Astrocyte (in vitro differentiated cells and primary cell): ENCODE measurements at regions not wholly inside any gene's neighbourhood (a gene's known extent, or its start where the extent isn't known, plus 50 kb on each side); places are given as distances from the start of the nearest gene placed in this dataset.
A peak's percentile ranks its signal among the peaks of the same experiment; 100 is the strongest.

Source experiments
- DNase-seq: peaks from one replicate; pipeline ENCODE4 v3.0.0-alpha.2; 2010; ENCODE audit warnings: low read depth
- FAIRE-seq: peaks from 2 replicates; lab custom pipeline; 2011; peaks lifted over from hg19 to GRCh38; lab: Jason Lieb, UNC
- H2AFZ ChIP-seq: 2 replicates; pipeline ENCODE4 v1.6.0; 2012; ENCODE audit warnings: low read depth, low read length, inconsistent platforms
- H3K27ac ChIP-seq: 2 replicates; pipeline ENCODE4 v1.5.1; 2011; ENCODE audit warnings: low read depth, low read length, inconsistent platforms
- H3K27me3 ChIP-seq: 2 replicates; pipeline ENCODE4 v1.6.0; 2011; ENCODE audit warnings: low read length, inconsistent platforms; ENCODE audit not compliant: insufficient read depth
- H3K36me3 ChIP-seq: 2 replicates; pipeline ENCODE4 v1.5.1; 2011; ENCODE audit warnings: low read length, inconsistent platforms; ENCODE audit not compliant: insufficient read depth
- H3K4me1 ChIP-seq: 2 replicates; pipeline ENCODE4 v1.5.1; 2011; ENCODE audit warnings: low read length, inconsistent platforms; ENCODE audit not compliant: insufficient read depth
- H3K4me2 ChIP-seq: 2 replicates; pipeline ENCODE4 v1.6.0; 2012; ENCODE audit warnings: low read length, inconsistent platforms
- H3K4me3 ChIP-seq: 2 replicates; pipeline ENCODE4 v1.5.1; 2011; ENCODE audit warnings: low read depth, mild to moderate bottlenecking, low read length, inconsistent platforms; ENCODE audit not compliant: insufficient read depth
- H3K79me2 ChIP-seq: 2 replicates; pipeline ENCODE4 v1.6.0; 2012; ENCODE audit warnings: mild to moderate bottlenecking, low read length, inconsistent platforms; ENCODE audit not compliant: insufficient read depth
- H3K9ac ChIP-seq: 2 replicates; pipeline ENCODE4 v1.6.0; 2012; ENCODE audit warnings: mild to moderate bottlenecking, low read length, inconsistent platforms
- H3K9me3 ChIP-seq: 2 replicates; pipeline ENCODE4 v1.5.1; 2012; ENCODE audit warnings: low read depth, mild to moderate bottlenecking, low read length, inconsistent platforms; ENCODE audit not compliant: insufficient read depth
- H4K20me1 ChIP-seq: 2 replicates; pipeline ENCODE4 v1.6.0; 2012; ENCODE audit warnings: low read length, inconsistent platforms; ENCODE audit not compliant: insufficient read depth
- H3K27ac Mint-ChIP-seq: one replicate; pipeline ENCODE4 v1.8.0; 2021; ENCODE audit warnings: mild to moderate bottlenecking, mixed read lengths; ENCODE audit not compliant: unreplicated experiment
- H3K27me3 Mint-ChIP-seq: one replicate; pipeline ENCODE4 v1.8.0; 2021; ENCODE audit warnings: low read depth, mixed read lengths; ENCODE audit not compliant: unreplicated experiment
- H3K36me3 Mint-ChIP-seq: one replicate; pipeline ENCODE4 v1.8.0; 2021; ENCODE audit warnings: low read depth, mixed read lengths; ENCODE audit not compliant: unreplicated experiment
- H3K4me1 Mint-ChIP-seq: one replicate; pipeline ENCODE4 v1.8.0; 2021; ENCODE audit warnings: low read depth, mixed read lengths; ENCODE audit not compliant: unreplicated experiment
- H3K4me3 Mint-ChIP-seq: one replicate; pipeline ENCODE4 v1.8.0; 2021; ENCODE audit warnings: mild to moderate bottlenecking, moderate library complexity, mixed read lengths; ENCODE audit not compliant: unreplicated experiment
- H3K9me3 Mint-ChIP-seq: one replicate; pipeline ENCODE4 v1.8.0; 2021; ENCODE audit warnings: mild to moderate bottlenecking, mixed read lengths; ENCODE audit not compliant: unreplicated experiment
- CTCF ChIP-seq: IDR thresholded peaks from 2 replicates; pipeline ENCODE4 v1.5.1; 2011; ENCODE audit warnings: low read depth, mild to moderate bottlenecking, inconsistent platforms, low read length, moderate library complexity; ENCODE audit not compliant: insufficient read depth
- EZH2 ChIP-seq: IDR thresholded peaks from 2 replicates; pipeline ENCODE4 v1.6.1; 2012; ENCODE audit warnings: mild to moderate bottlenecking, low read length, inconsistent platforms; ENCODE audit not compliant: insufficient read depth

GRCh38 chr15:81056304-81056703 is 55.6 kb downstream of the TLNRD1 start:
- H3K4me1 Mint-ChIP-seq: peaks cover 5% of the 10 kb centered on the region
- no peaks in the 10 kb centered on the region for H3K9me3 Mint-ChIP-seq
- Histone ChIP-seq H3K36me3 (no peaks in the 10 kb centered on the region), H3K79me2 (no peaks in the 10 kb centered on the region), H3K27me3 (no peaks in the 10 kb centered on the region), H3K9ac (no peak overlapping the region), H3K27ac (no peak overlapping the region), H2AFZ (no peak overlapping the region), H3K4me1 (no peaks in the 10 kb centered on the region), H4K20me1 (no peaks in the 10 kb centered on the region), H3K4me3 (no peak overlapping the region), H3K4me2 (no peak overlapping the region), H3K9me3 (no peaks in the 10 kb centered on the region)
- H3K27me3 Mint-ChIP-seq: no peaks in the 10 kb centered on the region
- no peaks in the 10 kb centered on the region for H3K36me3 Mint-ChIP-seq
- FAIRE-seq (no peak), DNase-seq (no peak)
- TF ChIP-seq EZH2 (no peak), CTCF (no peak)
- no peak overlapping the region for H3K4me3 Mint-ChIP-seq
- no peak overlapping the region for H3K27ac Mint-ChIP-seq

- Mint-ChIP-seq H3K27ac (no peak overlapping the region), H3K36me3 (no peaks in the 10 kb centered on the region), H3K4me1 (peaks cover 9% of the 10 kb centered on the region), H3K9me3 (peaks cover 6% of the 10 kb centered on the region), H3K4me3 (no peak overlapping the region), H3K27me3 (no peaks in the 10 kb centered on the region)
- Histone ChIP-seq H4K20me1 (no peaks in the 10 kb centered on the region), H3K27me3 (no peaks in the 10 kb centered on the region), H2AFZ (no peak overlapping the region), H3K79me2 (no peaks in the 10 kb centered on the region), H3K9ac (no peak overlapping the region), H3K36me3 (no peaks in the 10 kb centered on the region), H3K4me1 (no peaks in the 10 kb centered on the region), H3K27ac (no peak overlapping the region), H3K4me3 (no peak overlapping the region), H3K4me2 (no peak overlapping the region), H3K9me3 (no peaks in the 10 kb centered on the region)
- DNase-seq (no peak), FAIRE-seq (no peak)
- TF ChIP-seq EZH2 (no peak), CTCF (no peak)
Observed at GRCh38 chr15:81060470-81060869, 59.7 kb downstream of the TLNRD1 start.

DNA sequence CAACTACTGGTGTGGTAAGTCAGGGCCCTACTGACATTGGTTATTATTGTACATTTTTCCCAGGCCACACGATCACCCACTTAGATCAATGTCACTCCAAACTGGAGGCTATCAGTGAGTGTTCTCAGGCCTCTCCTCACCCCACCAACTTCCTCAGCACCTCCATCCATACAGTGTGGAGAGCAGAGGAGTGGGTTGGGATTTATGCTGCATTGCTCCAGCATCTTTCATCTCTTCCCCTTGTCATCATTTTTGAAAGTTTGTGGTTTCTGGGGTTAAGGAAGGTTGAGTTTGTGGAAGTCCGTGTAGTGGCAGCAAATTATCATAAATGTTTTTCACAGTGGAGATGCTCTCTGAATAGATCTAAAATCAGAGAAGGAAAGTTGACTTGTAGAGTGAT is 60.2 kb downstream of the TLNRD1 start:
- no peaks in the 10 kb centered on the region for H3K36me3 Mint-ChIP-seq
- no peak overlapping the region for H3K4me3 Mint-ChIP-seq
- H3K9ac ChIP-seq: no peak overlapping the region
- H3K4me3 ChIP-seq: no peak overlapping the region
- FAIRE-seq (no peak), DNase-seq (peak; percentile 6)
- no peaks in the 10 kb centered on the region for H3K79me2 ChIP-seq
- H4K20me1 ChIP-seq: no peaks in the 10 kb centered on the region
- H3K9me3 ChIP-seq: no peaks in the 10 kb centered on the region
- H3K4me2 ChIP-seq: no peak overlapping the region
- H2AFZ ChIP-seq: no peak overlapping the region
- H3K27me3 Mint-ChIP-seq: no peaks in the 10 kb centered on the region
- H3K9me3 Mint-ChIP-seq: peaks cover 6% of the 10 kb centered on the region
- no peak overlapping the region for H3K27ac ChIP-seq
- no peaks in the 10 kb centered on the region for H3K27me3 ChIP-seq
- H3K4me1 Mint-ChIP-seq: peaks cover 9% of the 10 kb centered on the region
- TF ChIP-seq CTCF (no peak), EZH2 (no peak)
- H3K4me1 ChIP-seq: no peaks in the 10 kb centered on the region
- no peak overlapping the region for H3K27ac Mint-ChIP-seq
- H3K36me3 ChIP-seq: no peaks in the 10 kb centered on the region
